Caco-2 (cell line): ENCODE measurements at regions not wholly inside any gene's neighbourhood (a gene's known extent, or its start where the extent isn't known, plus 50 kb on each side); places are given as distances from the start of the nearest gene placed in this dataset.

ENCODE experiments used
- BruUV-seq: library from RNA; stranded (reverse); fragments of 400-500 nt; replicated peaks from 2 replicates; lab custom pipeline; 2021; lab: Mats Ljungman, UMichigan
- CTCF ChIA-PET: fragments of 300-600 bp; sonication (Branson Sonifier 250); formaldehyde crosslinking; loops from one replicate; lab custom pipeline; 2022; ENCODE audit warnings: antibody characterized with exemption; lab: Charles Lee
- POLR2A ChIA-PET: fragments of 300-600 bp; sonication (Branson Sonifier 250); formaldehyde crosslinking; loops from one replicate; lab custom pipeline; 2022; ENCODE audit warnings: antibody characterized with exemption; lab: Charles Lee
- DNase-seq, 2 experiments: peaks; one replicate each; pipeline versions ENCODE4 v3.0.0 to v3.0.0-alpha.2; 2020 to 2022
- H3K27me3 ChIP-seq: replicated peaks from 2 replicates; pipeline ENCODE4 v1.6.0; 2011; ENCODE audit warnings: low read length; ENCODE audit not compliant: control insufficient read depth, insufficient read depth
- H3K36me3 ChIP-seq: 2 replicates; pipeline ENCODE4 v1.5.1; 2011; ENCODE audit warnings: low read length; ENCODE audit not compliant: control insufficient read depth, insufficient read depth
- H3K4me1 ChIP-seq: fragments of 250-450 bp; sonication (Bioruptor Pico); 2 replicates; pipeline ENCODE4 v1.5.1; 2020; ENCODE audit warnings: mild to moderate bottlenecking
- H3K4me3 ChIP-seq: 2 replicates; pipeline ENCODE4 v1.5.1; 2011; ENCODE audit warnings: low read depth, mild to moderate bottlenecking, control low read depth, low read length
- H3K9me3 ChIP-seq: fragments of 250-450 bp; sonication (Bioruptor Pico); 2 replicates; pipeline ENCODE4 v1.5.1; 2020; ENCODE audit warnings: mild to moderate bottlenecking, moderate library complexity
- H3K27ac Mint-ChIP-seq: one replicate; pipeline ENCODE4 v1.8.0; 2022; ENCODE audit warnings: mixed read lengths; ENCODE audit not compliant: unreplicated experiment
- H3K27me3 Mint-ChIP-seq: one replicate; pipeline ENCODE4 v1.8.0; 2022; ENCODE audit warnings: mixed read lengths; ENCODE audit not compliant: insufficient read depth, unreplicated experiment
- H3K36me3 Mint-ChIP-seq: one replicate; pipeline ENCODE4 v1.8.0; 2022; ENCODE audit warnings: mild to moderate bottlenecking, mixed read lengths; ENCODE audit not compliant: insufficient read depth, unreplicated experiment
- H3K4me1 Mint-ChIP-seq: one replicate; pipeline ENCODE4 v1.8.0; 2022; ENCODE audit warnings: low read depth, mixed read lengths; ENCODE audit not compliant: unreplicated experiment
- H3K4me3 Mint-ChIP-seq: one replicate; pipeline ENCODE4 v1.8.0; 2022; ENCODE audit warnings: mild to moderate bottlenecking, moderate library complexity, mixed read lengths; ENCODE audit not compliant: unreplicated experiment
- H3K9me3 Mint-ChIP-seq: one replicate; pipeline ENCODE4 v1.8.0; 2022; ENCODE audit warnings: mixed read lengths; ENCODE audit not compliant: unreplicated experiment
- CTCF ChIP-seq, 2 experiments: fragments of 200-600 bp in 1 of 2; IDR thresholded peaks; 1 replicate in 1 of 2; 2 replicates in 1 of 2; pipeline versions ENCODE4 v1.5.1 to v1.8.0; 2011 to 2022; ENCODE audit warnings: antibody characterized with exemption in 1 of 2, control low read depth in 1 of 2, inconsistent platforms in 1 of 2, low read depth in 1 of 2, low read length in 1 of 2, mild to moderate bottlenecking in 1 of 2, moderate library complexity in 1 of 2; ENCODE audit not compliant: insufficient read depth in 1 of 2, severe bottlenecking in 1 of 2, unreplicated experiment in 1 of 2
- intact Hi-C: fragments of 100-400 bp; cut with micrococcal nuclease; formaldehyde crosslinking; loops from one replicate; pipeline ENCODE4 v1.10.0; 2022; ENCODE audit not compliant: unreplicated experiment

GRCh38 chr1:101181930-101182329 is 54.9 kb upstream of the S1PR1 start:
- H3K9me3 Mint-ChIP-seq: no peaks in the 10 kb centered on the region
- Histone ChIP-seq H3K27me3 (no peaks in the 10 kb centered on the region), H3K36me3 (no peaks in the 10 kb centered on the region), H3K4me1 (no peaks in the 10 kb centered on the region), H3K9me3 (no peaks in the 10 kb centered on the region), H3K4me3 (no peak overlapping the region)
- intact Hi-C loops: no loop called here
- no peak for TF ChIP-seq CTCF (IDR thresholded peaks at IDR 0.05; ENCODE audit: insufficient read depth in 1 of 2, low read depth in 1 of 2, low read length in 1 of 2, severe bottlenecking in 1 of 2, unreplicated experiment in 1 of 2)
- CTCF ChIA-PET: no interaction called here
- no peak for DNase-seq
- no peak overlapping the region for H3K4me3 Mint-ChIP-seq
- H3K4me1 Mint-ChIP-seq: no peaks in the 10 kb centered on the region
- no peak overlapping the region for H3K27ac Mint-ChIP-seq
- BruUV-seq: no TSS peak
- POLR2A ChIA-PET: no interaction called here
- H3K36me3 Mint-ChIP-seq: no peaks in the 10 kb centered on the region
- peaks cover 7% of the 10 kb centered on the region for H3K27me3 Mint-ChIP-seq

GRCh38 chr1:101178688-101179491 is 57.9 kb upstream of the S1PR1 start:
- no TSS peak for BruUV-seq
- Histone ChIP-seq H3K4me3 (no peak overlapping the region), H3K9me3 (no peaks in the 10 kb centered on the region), H3K27me3 (no peaks in the 10 kb centered on the region), H3K36me3 (no peaks in the 10 kb centered on the region), H3K4me1 (no peaks in the 10 kb centered on the region)
- Mint-ChIP-seq H3K9me3 (no peaks in the 10 kb centered on the region), H3K27me3 (peaks cover 7% of the 10 kb centered on the region), H3K36me3 (no peaks in the 10 kb centered on the region), H3K4me1 (no peaks in the 10 kb centered on the region), H3K27ac (no peak overlapping the region), H3K4me3 (no peak overlapping the region)
- ChIA-PET CTCF (no interaction called here), POLR2A (no interaction called here)
- TF ChIP-seq CTCF (IDR thresholded peaks at IDR 0.05; ENCODE audit: insufficient read depth in 1 of 2, low read depth in 1 of 2, low read length in 1 of 2, severe bottlenecking in 1 of 2, unreplicated experiment in 1 of 2): no peak
- DNase-seq: no peak
- intact Hi-C loops: no loop called here

GRCh38 chr1:101178341-101178687 is 58.5 kb upstream of the S1PR1 start:
- BruUV-seq: no TSS peak

More at GRCh38 chr1:101178341-101178687, 58.5 kb upstream of the S1PR1 start:
- ChIA-PET POLR2A (no interaction called here), CTCF (no interaction called here)
- Histone ChIP-seq H3K4me1 (no peaks in the 10 kb centered on the region), H3K36me3 (no peaks in the 10 kb centered on the region), H3K27me3 (no peaks in the 10 kb centered on the region), H3K4me3 (no peak overlapping the region), H3K9me3 (no peaks in the 10 kb centered on the region)
- Mint-ChIP-seq H3K27ac (no peak overlapping the region), H3K36me3 (no peaks in the 10 kb centered on the region), H3K27me3 (peaks cover 11% of the 10 kb centered on the region), H3K4me3 (no peak overlapping the region), H3K9me3 (no peaks in the 10 kb centered on the region), H3K4me1 (no peaks in the 10 kb centered on the region)
- intact Hi-C loops: no loop called here
- DNase-seq: no peak
- no peak for TF ChIP-seq CTCF (IDR thresholded peaks at IDR 0.05; ENCODE audit: insufficient read depth in 1 of 2, low read depth in 1 of 2, low read length in 1 of 2, severe bottlenecking in 1 of 2, unreplicated experiment in 1 of 2)
